ENCODE measurements at regions not wholly inside any gene's neighbourhood (a gene's known extent, or its start where the extent isn't known, plus 50 kb on each side); places are given as distances from the start of the nearest gene placed in this dataset.
"Not testable (repeated sequence)": the region's sequence is repeated elsewhere in the genome, so short reads cannot be mapped to it uniquely, and the experiment has no call there.

DNA sequence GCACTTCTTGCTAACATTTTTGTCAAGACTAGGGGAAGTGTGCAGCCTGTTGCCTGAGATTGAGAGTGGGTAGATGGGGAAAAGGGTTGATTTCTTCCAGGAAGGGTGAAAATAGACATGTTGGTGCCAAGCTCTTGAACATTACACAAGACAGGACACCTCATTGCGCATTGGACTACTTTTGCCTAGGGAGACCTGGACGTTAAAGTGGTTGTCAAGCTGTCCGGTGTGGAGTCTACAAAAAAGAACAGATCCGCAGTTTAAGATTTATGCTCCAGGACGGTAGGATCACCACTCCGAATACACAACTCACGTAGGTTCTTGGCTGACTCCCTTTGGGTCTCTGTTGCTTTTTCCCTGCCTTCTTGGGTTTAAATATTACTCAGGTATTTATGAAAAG is 56.3 kb upstream of the LRIG1 start (continued):
- TF ChIP-seq TAF1 (IDR thresholded peaks at IDR 0.05; ENCODE audit: borderline replicate concordance, low read depth, low read length) = no peak

DNA sequence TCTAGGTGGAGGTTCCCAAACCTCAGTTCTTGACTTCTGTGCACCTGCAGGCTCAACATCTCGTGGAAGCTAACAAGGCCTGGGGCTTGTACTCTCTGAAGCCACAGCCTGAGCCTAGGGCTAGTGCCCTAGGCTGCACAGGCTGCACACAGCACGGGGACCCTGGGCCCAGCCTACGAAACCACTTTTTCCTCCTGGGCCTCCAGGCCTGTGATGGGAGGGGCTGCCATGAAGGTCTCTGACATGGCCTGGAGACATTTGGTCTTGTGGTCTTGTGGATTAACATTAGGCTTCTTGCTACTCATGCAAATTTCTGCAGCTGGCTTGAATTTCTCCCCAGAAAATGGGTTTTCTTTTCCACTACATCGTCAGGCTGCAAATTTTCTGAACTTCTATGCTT is 59.1 kb upstream of the LRIG1 start:
- H3K4me3 ChIP-seq; H3K4me2 ChIP-seq (ENCODE audit: control insufficient read depth, insufficient read depth); RAD21 ChIA-PET (ENCODE audit: unreplicated experiment); H3K9me3 ChIP-seq (replicated peaks; ENCODE audit: control insufficient read depth, insufficient read depth, low read length); CTCF ChIA-PET; H3K9ac ChIP-seq (ENCODE audit: control insufficient read depth, insufficient read depth, low read length); DNase-seq (ENCODE audit: low read depth, low spot score); H3K27me3 ChIP-seq (replicated peaks in 1 of 2; ENCODE audit: control insufficient read depth in 2 of 2, insufficient read depth in 2 of 2, low read length in 1 of 2); H3K36me3 ChIP-seq (ENCODE audit: control insufficient read depth in 2 of 2, insufficient read depth in 2 of 2, low read length in 1 of 2); in situ Hi-C loops (cut with MboI); intact Hi-C loops (cut with micrococcal nuclease; ENCODE audit: unreplicated experiment); FAIRE-seq; ATAC-seq; BruUV-seq (replicated peaks); H3K4me1 ChIP-seq (ENCODE audit: control insufficient read depth, insufficient read depth, low read length); H3K27ac ChIP-seq (ENCODE audit: control insufficient read depth, insufficient read depth); H2AFZ ChIP-seq (ENCODE audit: control insufficient read depth, low read depth, low read length); H4K20me1 ChIP-seq (ENCODE audit: control insufficient read depth, insufficient read depth); H3K79me2 ChIP-seq (ENCODE audit: control insufficient read depth, insufficient read depth, low read length); POLR2A ChIA-PET: not testable (repeated sequence)
- 1% methylated on average over 4 of the region's 4 CpGs for WGBS (ENCODE audit: insufficient coverage, insufficient replicate concordance, low lambda C conversion rate, missing lambda C conversion rate)
- SMC1A ChIA-PET (ENCODE audit: uncharacterized antibody, unreplicated experiment) = interaction anchor here (0.8 kb wide), 1 partner anchor 10 kb away, joined by 3 read pairs; no protein-coding TSS in a partner anchor

DNA sequence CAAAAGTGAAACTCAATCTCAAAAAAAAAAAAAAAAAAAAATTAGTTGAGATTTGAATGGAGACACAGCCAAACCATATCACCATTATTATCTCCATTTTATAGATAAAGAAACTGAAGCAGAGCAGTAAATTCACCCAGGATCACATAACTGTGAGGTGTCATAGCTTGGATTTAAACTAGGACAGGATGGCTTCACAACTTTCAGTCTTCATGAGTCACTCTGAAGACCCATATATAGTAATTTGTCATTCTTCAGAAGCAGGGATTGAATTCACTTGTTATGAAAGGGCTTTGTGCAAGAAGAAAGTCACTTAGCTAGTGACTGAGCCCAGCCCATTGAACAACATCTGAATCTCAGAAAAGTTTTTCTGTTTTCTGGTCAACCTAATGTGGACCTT is 60.5 kb upstream of the LRIG1 start:
- BruUV-seq (replicated peaks) = no TSS peak

More for the DNA sequence above, 60.5 kb upstream of the LRIG1 start:
- FAIRE-seq (no peak), ATAC-seq (no peak), DNase-seq (ENCODE audit: low read depth, low spot score) (no peak)
- Histone ChIP-seq H3K27me3 (replicated peaks in 1 of 2; ENCODE audit: control insufficient read depth in 2 of 2, insufficient read depth in 2 of 2, low read length in 1 of 2) (no peaks in the 10 kb centered on the region), H3K36me3 (ENCODE audit: control insufficient read depth in 2 of 2, insufficient read depth in 2 of 2, low read length in 1 of 2) (no peaks in the 10 kb centered on the region), H3K27ac (ENCODE audit: control insufficient read depth, insufficient read depth) (no peak overlapping the region), H3K4me1 (ENCODE audit: control insufficient read depth, insufficient read depth, low read length) (no peaks in the 10 kb centered on the region), H3K79me2 (ENCODE audit: control insufficient read depth, insufficient read depth, low read length) (no peaks in the 10 kb centered on the region), H4K20me1 (ENCODE audit: control insufficient read depth, insufficient read depth) (no peaks in the 10 kb centered on the region), H3K9ac (ENCODE audit: control insufficient read depth, insufficient read depth, low read length) (no peak overlapping the region), H3K4me3 (no peak overlapping the region), H3K9me3 (replicated peaks; ENCODE audit: control insufficient read depth, insufficient read depth, low read length) (no peaks in the 10 kb centered on the region), H3K4me2 (ENCODE audit: control insufficient read depth, insufficient read depth) (no peak overlapping the region), H2AFZ (ENCODE audit: control insufficient read depth, low read depth, low read length) (no peak overlapping the region)
- SMC1A ChIA-PET (ENCODE audit: uncharacterized antibody, unreplicated experiment) = no interaction called here
- RAD21 ChIA-PET (ENCODE audit: unreplicated experiment) = no interaction called here
- in situ Hi-C loops (cut with MboI) (no loop called here), intact Hi-C loops (cut with micrococcal nuclease; ENCODE audit: unreplicated experiment) (no loop called here)
- TF ChIP-seq TAF1 (IDR thresholded peaks at IDR 0.05; ENCODE audit: borderline replicate concordance, low read depth, low read length) (no peak), CREM (IDR thresholded peaks at IDR 0.05; ENCODE audit: low read depth) (no peak), IRF5 (IDR thresholded peaks at IDR 0.05; ENCODE audit: borderline replicate concordance) (no peak), DPF2 (IDR thresholded peaks at IDR 0.05) (no peak), WRNIP1 (IDR thresholded peaks at IDR 0.05; ENCODE audit: borderline replicate concordance, low read depth, low read length) (no peak)
- TF ChIP-seq, protein P1, sequence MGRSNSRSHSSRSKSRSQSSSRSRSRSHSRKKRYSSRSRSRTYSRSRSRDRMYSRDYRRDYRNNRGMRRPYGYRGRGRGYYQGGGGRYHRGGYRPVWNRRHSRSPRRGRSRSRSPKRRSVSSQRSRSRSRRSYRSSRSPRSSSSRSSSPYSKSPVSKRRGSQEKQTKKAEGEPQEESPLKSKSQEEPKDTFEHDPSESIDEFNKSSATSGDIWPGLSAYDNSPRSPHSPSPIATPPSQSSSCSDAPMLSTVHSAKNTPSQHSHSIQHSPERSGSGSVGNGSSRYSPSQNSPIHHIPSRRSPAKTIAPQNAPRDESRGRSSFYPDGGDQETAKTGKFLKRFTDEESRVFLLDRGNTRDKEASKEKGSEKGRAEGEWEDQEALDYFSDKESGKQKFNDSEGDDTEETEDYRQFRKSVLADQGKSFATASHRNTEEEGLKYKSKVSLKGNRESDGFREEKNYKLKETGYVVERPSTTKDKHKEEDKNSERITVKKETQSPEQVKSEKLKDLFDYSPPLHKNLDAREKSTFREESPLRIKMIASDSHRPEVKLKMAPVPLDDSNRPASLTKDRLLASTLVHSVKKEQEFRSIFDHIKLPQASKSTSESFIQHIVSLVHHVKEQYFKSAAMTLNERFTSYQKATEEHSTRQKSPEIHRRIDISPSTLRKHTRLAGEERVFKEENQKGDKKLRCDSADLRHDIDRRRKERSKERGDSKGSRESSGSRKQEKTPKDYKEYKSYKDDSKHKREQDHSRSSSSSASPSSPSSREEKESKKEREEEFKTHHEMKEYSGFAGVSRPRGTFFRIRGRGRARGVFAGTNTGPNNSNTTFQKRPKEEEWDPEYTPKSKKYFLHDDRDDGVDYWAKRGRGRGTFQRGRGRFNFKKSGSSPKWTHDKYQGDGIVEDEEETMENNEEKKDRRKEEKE (IDR thresholded peaks at IDR 0.05) = no peak
- POLR2A ChIA-PET = no interaction called here
- CTCF ChIA-PET = no interaction called here

Data from GM12878 (cell line).